ENCODE measurements at regions not wholly inside any gene's neighbourhood (a gene's known extent, or its start where the extent isn't known, plus 50 kb on each side); places are given as distances from the start of the nearest gene placed in this dataset.
"Not testable (repeated sequence)": the region's sequence is repeated elsewhere in the genome, so short reads cannot be mapped to it uniquely, and the experiment has no call there.

DNA sequence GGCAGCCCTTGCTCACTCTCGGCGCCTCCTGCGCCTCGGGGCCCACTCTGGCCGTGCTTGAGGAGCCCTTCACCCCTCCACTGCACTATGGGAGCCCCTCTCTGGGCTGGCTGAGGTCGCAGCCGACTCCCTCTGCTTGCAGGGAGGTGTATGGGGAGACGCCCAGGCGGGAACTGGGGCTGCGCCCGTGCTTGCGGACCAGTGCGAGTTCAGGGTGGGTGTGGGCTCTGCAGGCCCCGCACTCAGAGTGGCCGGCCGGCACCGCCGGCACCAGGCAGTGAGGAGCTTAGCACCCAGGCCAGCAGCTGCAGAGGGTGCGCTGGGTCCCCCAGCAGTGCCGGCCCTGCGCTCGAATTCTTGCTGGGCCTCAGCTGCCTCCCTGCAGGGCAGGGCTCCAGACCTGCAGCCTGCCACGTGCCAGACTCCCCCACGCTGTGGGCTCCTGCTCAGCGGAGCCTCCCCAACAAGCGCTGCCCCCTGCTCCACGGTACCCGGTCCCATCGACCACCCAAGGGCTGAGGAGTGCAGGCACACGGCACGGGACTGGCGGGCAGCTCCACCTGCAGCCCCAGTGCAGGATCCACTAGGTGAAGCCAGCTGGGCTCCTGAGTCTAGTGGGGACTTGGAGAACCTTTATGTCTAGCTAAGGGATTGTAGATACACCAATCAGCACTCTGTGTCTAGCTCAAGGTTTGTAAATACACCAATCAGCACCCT, 54.0 kb upstream of the WWC2 start:
- DNase-seq; in situ Hi-C loops (cut with HindIII; ENCODE audit: low pct_ligation_motif_present, low pct_unique_long_range_greater_than_20kb, low sequenced_read_pairs): not testable (repeated sequence)

GRCh38 chr4:183038436-183038835, 60.6 kb upstream of the WWC2 start:
- DNase-seq: no peak

DNA sequence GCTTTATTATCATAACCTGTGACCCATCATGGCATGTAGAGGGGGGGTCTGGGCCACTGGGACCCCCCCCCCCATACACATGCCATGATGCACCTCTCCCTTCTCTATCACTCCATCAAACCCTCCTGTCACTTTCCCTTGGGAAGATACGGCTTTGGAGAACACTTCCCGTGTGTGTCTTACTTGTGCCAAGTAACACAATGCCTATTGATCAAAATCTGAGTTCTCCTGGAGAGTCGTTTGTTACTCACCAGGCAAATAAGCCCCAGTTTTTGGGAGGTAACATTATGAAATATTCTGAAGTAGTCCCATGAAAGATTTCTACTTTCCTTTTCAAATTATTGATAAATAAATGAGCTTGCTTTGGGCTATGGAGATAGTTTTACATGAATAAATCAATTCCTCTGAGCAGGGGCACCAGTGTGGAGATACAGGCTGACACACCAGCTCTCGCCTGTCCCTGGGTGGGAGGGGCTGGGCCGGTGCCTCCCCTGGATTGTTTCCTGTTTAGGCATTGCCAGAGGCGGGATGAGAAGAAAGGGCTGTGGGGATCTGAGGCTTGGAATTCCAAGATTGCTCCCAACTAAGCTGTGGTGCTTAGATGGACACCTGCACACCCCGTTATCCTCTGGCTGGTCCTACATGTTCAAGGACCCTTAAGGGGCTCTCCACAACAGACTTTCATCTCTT, 63.2 kb upstream of the WWC2 start:
- in situ Hi-C loops (cut with HindIII; ENCODE audit: low pct_ligation_motif_present, low pct_unique_long_range_greater_than_20kb, low sequenced_read_pairs): no loop called here
- no peak for DNase-seq

More at GRCh38 chr4:183038436-183038835, 60.6 kb upstream of the WWC2 start:
- in situ Hi-C loops (cut with HindIII; ENCODE audit: low pct_ligation_motif_present, low pct_unique_long_range_greater_than_20kb, low sequenced_read_pairs): no loop called here

DNA sequence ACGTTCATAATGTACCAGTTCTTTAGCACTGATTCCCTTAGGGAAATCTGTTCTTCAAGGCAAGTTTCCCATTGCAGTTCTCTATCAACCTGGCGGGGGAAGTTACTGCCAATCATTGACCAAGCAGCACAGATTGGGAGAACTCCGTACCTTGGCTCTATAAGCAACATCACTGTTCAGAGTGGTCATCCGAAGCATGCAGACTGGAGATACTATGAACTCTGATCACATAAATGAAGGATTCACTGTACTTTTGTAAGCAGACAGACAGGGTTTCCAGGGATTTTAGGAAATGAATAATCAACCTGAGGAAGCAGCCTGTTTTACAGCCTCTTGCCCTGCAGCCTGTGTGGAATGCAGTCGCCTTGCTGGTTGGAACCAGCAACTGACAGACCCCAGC, 63.8 kb upstream of the WWC2 start:
- in situ Hi-C loops (cut with HindIII; ENCODE audit: low pct_ligation_motif_present, low pct_unique_long_range_greater_than_20kb, low sequenced_read_pairs): no loop called here

DNA sequence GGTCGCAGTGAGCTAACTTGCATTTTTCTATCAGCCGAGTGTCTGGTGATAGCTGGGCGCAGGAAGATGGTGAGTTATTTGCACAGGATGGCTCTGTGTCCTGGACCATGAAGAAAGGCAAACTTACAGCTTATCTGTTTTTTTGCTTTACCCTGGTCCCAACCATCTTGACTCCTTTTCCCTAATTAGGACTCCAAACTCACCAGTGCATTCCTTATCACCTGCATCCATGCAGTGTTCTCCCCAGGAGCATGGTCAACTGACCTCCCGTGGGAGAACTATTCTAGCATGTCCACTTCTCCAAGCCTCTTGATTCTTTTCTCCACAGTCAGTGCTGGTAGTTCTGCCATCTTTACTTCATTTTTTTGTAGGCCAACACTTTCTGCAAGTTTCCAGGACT, 68.2 kb upstream of the WWC2 start:
- no peak for DNase-seq
- in situ Hi-C loops (cut with HindIII; ENCODE audit: low pct_ligation_motif_present, low pct_unique_long_range_greater_than_20kb, low sequenced_read_pairs): no loop called here

More for the DNA sequence above, 63.8 kb upstream of the WWC2 start:
- DNase-seq: no peak

GRCh38 chr4:183030309-183030708, 68.7 kb upstream of the WWC2 start:
- no peak for DNase-seq
- in situ Hi-C loops (cut with HindIII; ENCODE audit: low pct_ligation_motif_present, low pct_unique_long_range_greater_than_20kb, low sequenced_read_pairs): no loop called here

- DNase-seq: no peak
- in situ Hi-C loops (cut with HindIII; ENCODE audit: low pct_ligation_motif_present, low pct_unique_long_range_greater_than_20kb, low sequenced_read_pairs): no loop called here
These were observed 69.7 kb upstream of the WWC2 start for GRCh38 chr4:183029365-183029764.

- in situ Hi-C loops (cut with HindIII; ENCODE audit: low pct_ligation_motif_present, low pct_unique_long_range_greater_than_20kb, low sequenced_read_pairs): no loop called here
These were observed 72.4 kb upstream of the WWC2 start for GRCh38 chr4:183026701-183027100.

GRCh38 chr4:183022617-183023016, 76.4 kb upstream of the WWC2 start:
- in situ Hi-C loops (cut with HindIII; ENCODE audit: low pct_ligation_motif_present, low pct_unique_long_range_greater_than_20kb, low sequenced_read_pairs): no loop called here
- DNase-seq: no peak

More at GRCh38 chr4:183026701-183027100, 72.4 kb upstream of the WWC2 start:
- no peak for DNase-seq

- in situ Hi-C loops (cut with HindIII; ENCODE audit: low pct_ligation_motif_present, low pct_unique_long_range_greater_than_20kb, low sequenced_read_pairs): no loop called here
- no peak for DNase-seq
These were observed 81.1 kb upstream of the WWC2 start for GRCh38 chr4:183017962-183018361.

DNA sequence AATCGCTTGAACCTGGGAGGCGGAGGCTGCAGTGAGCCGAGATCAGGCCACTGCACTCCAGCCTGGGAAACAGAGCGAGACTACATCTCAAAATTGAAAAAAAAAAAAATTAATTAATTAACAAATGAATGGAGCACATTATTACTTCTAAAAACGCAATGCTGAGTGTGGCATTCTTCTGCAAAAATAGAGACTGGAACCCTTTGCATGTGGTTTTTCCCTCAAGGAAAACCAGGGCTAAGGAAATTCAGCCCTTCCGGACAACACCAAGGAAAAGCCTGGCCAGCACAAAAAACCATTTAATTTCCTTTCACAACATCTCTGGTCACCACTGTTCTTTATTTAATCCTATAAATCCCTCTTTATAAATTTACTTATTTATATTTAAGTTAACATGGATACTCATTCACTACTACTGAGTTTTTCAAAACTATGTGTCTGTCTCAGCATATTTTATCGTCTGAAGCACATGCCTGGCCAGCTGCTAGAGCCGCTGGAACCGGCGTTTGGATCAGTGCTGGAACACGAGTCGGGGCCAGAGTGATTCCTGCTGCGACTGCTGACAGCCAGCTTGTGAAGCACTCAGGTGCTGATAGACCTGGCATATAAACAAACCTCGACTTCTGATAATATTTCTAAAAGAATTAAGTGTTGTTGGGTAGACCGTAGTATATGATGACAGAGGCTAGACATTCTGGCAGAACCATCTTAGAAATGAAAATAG, 84.5 kb upstream of the WWC2 start:
- no peak for DNase-seq
- in situ Hi-C loops (cut with HindIII; ENCODE audit: low pct_ligation_motif_present, low pct_unique_long_range_greater_than_20kb, low sequenced_read_pairs): no loop called here

GRCh38 chr4:183013730-183014002, 85.4 kb upstream of the WWC2 start:
- in situ Hi-C loops (cut with HindIII; ENCODE audit: low pct_ligation_motif_present, low pct_unique_long_range_greater_than_20kb, low sequenced_read_pairs): no loop called here
- no peak for DNase-seq

DNA sequence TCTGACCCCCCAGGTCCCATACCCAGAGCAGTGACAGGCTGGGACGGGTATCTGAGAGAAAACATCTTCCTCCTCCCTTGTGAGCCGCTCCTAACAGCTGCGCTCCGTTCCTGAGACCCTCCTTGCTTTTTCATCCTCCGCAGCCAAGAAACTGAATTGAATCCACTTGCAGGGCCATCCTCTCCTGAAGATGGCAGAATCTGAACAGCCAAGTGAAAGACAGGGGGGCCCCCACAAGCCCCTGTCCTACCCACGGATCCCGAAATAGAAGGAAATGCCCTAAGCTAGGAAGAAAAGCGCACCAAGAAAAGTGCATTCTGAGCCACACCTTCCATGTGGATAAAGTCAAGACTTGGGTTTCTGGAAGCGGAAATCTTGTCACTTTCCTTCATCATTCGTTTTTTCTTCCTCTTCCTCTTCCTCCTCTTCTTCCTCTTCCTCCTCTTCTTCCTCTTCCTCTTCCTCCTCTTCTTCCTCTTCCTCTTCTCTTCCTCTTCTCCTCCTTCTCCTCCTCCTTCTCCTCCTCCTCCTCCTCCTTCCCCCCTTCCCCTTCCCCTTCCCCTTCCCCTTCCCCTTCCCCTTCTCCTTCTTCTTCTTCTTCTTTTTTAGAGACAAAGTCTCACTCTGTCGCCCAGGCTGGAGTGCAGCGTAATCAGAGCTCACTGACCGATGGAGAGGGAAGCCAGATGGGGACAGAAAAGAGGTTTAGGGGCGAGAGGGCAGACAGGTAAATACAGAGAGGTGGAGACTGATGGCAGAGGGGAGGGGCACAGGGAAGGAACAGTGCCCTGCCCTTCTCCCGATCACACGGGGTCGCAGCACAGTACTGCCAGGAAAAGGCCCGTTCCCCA, 86.0 kb upstream of the WWC2 start:
- in situ Hi-C loops (cut with HindIII; ENCODE audit: low pct_ligation_motif_present, low pct_unique_long_range_greater_than_20kb, low sequenced_read_pairs): no loop called here
- no peak for DNase-seq

GRCh38 chr4:183011213-183011907, 87.7 kb upstream of the WWC2 start:
- no peak for DNase-seq
- in situ Hi-C loops (cut with HindIII; ENCODE audit: low pct_ligation_motif_present, low pct_unique_long_range_greater_than_20kb, low sequenced_read_pairs): no loop called here

GRCh38 chr4:183008492-183008891, 90.6 kb upstream of the WWC2 start:
- in situ Hi-C loops (cut with HindIII; ENCODE audit: low pct_ligation_motif_present, low pct_unique_long_range_greater_than_20kb, low sequenced_read_pairs): no loop called here
- DNase-seq: no peak

- in situ Hi-C loops (cut with HindIII; ENCODE audit: low pct_ligation_motif_present, low pct_unique_long_range_greater_than_20kb, low sequenced_read_pairs): not testable (repeated sequence)
These were observed 87.2 kb upstream of the DCTD start for GRCh38 chr4:183004370-183004769.

GRCh38 chr4:182994171-182994570, 77.0 kb upstream of the DCTD start:
- no peak for DNase-seq

More at GRCh38 chr4:183004370-183004769, 87.2 kb upstream of the DCTD start:
- DNase-seq: not testable (repeated sequence)

GRCh38 chr4:182978152-182978827, 61.1 kb upstream of the DCTD start:
- in situ Hi-C loops (cut with HindIII; ENCODE audit: low pct_ligation_motif_present, low pct_unique_long_range_greater_than_20kb, low sequenced_read_pairs): no loop called here
- DNase-seq: no peak

More at GRCh38 chr4:182994171-182994570, 77.0 kb upstream of the DCTD start:
- in situ Hi-C loops (cut with HindIII; ENCODE audit: low pct_ligation_motif_present, low pct_unique_long_range_greater_than_20kb, low sequenced_read_pairs): no loop called here

Measured in ACHN (cell line).